ENCODE measurements at regions not wholly inside any gene's neighbourhood (a gene's known extent, or its start where the extent isn't known, plus 50 kb on each side); places are given as distances from the start of the nearest gene placed in this dataset.

DNA sequence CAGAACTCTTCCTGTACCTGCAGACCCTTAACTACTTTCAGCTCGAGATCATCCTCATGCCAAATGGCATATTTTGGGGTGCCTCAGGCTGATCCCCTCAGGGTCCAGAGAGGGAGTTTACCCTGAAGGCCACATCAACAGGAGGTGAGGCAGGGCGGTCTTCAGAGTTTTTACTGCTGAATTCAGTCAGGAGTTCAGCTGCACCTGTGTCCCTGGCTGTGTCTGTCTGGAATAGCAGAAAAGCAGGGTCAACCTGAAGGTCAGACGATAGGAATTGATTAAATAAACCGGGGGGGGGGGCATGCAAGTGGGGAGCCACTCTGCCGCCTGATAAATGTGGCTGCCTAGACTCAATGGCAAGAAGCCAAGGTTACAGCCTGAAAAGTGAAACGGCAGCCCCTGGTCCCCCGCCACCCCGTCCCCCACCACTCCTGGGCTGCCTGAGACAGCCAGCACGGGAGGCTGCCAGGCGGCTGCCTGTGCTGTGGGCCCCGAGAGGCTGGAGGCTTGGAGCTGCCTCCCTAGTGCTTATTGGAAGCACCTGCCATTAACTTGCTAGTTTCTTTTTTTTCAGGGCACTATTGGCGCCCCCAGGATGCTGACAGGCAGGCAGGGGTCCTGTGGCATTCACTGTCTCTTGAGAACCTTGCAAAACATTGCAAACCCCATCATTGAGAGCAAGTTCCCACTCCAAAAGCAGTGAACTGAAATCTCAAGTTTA lies 182.7 kb upstream of the PPP1R26 start:
- H3K9me2 ChIP-seq (replicated peaks; ENCODE audit: insufficient read depth, low read length) = no peaks in the 10 kb centered on the region
- H3K36me3 ChIP-seq (ENCODE audit: insufficient read depth, low read length) = no peaks in the 10 kb centered on the region
- no peak overlapping the region for H2AFZ ChIP-seq (ENCODE audit: low read length)
- no peak overlapping the region for H3K4me3 ChIP-seq (ENCODE audit: low read length)
- no peak overlapping the region for H3K9ac ChIP-seq (ENCODE audit: low read length)
- H3K27me3 ChIP-seq (ENCODE audit: low read length) = no peaks in the 10 kb centered on the region
- H4K20me1 ChIP-seq (ENCODE audit: insufficient read depth, low read depth, low read length) = no peaks in the 10 kb centered on the region
- H3K4me1 ChIP-seq (ENCODE audit: low read length) = no peaks in the 10 kb centered on the region
- no peaks in the 10 kb centered on the region for H3K9me3 ChIP-seq (ENCODE audit: low read length)
- DNase-seq = no peak
- no peak overlapping the region for H3K27ac ChIP-seq (ENCODE audit: low read length)
- H3K4me2 ChIP-seq (ENCODE audit: low read depth, low read length, poor library complexity, severe bottlenecking) = no peak overlapping the region
- no peaks in the 10 kb centered on the region for H3K79me2 ChIP-seq (ENCODE audit: low read length)

DNA sequence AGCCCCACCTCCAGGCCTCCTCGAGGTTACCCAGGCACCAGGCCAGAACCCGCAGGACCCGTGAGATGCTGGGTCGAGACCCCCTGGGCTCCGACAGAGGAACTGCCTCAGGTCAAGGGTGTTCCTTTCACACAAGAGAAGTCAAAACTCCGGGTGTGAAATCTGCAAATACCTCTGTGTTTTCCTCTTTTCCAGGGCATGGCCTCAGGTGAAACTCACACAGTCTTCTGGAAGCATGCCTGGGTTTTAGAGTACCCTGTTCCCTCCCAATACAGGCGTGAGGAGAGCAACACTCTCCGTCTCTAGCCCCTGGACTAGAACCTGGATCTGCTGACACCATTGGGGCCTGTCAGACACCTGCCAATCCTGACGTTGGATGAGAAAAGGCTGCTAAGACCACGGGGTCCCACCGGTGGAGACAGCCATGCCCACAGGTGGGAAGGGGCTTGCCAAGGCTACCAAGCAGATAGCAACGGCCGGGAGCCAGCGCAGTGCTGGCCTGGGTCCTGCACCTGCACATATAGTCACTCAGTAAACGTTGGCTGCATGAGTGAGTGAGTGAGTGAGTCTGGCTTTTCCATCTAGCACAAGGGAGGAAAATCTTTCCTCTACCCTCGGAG lies 182.0 kb upstream of the PPP1R26 start:
- H3K9ac ChIP-seq (ENCODE audit: low read length) = no peak overlapping the region
- no peaks in the 10 kb centered on the region for H3K9me2 ChIP-seq (replicated peaks; ENCODE audit: insufficient read depth, low read length)
- no peaks in the 10 kb centered on the region for H4K20me1 ChIP-seq (ENCODE audit: insufficient read depth, low read depth, low read length)
- no peak overlapping the region for H3K4me2 ChIP-seq (ENCODE audit: low read depth, low read length, poor library complexity, severe bottlenecking)
- H3K4me1 ChIP-seq (ENCODE audit: low read length) = no peaks in the 10 kb centered on the region
- DNase-seq = no peak
- H3K36me3 ChIP-seq (ENCODE audit: insufficient read depth, low read length) = no peaks in the 10 kb centered on the region
- no peak overlapping the region for H2AFZ ChIP-seq (ENCODE audit: low read length)
- no peaks in the 10 kb centered on the region for H3K79me2 ChIP-seq (ENCODE audit: low read length)
- H3K27ac ChIP-seq (ENCODE audit: low read length) = no peak overlapping the region
- no peak overlapping the region for H3K4me3 ChIP-seq (ENCODE audit: low read length)
- no peaks in the 10 kb centered on the region for H3K9me3 ChIP-seq (ENCODE audit: low read length)
- H3K27me3 ChIP-seq (ENCODE audit: low read length) = no peaks in the 10 kb centered on the region

DNA sequence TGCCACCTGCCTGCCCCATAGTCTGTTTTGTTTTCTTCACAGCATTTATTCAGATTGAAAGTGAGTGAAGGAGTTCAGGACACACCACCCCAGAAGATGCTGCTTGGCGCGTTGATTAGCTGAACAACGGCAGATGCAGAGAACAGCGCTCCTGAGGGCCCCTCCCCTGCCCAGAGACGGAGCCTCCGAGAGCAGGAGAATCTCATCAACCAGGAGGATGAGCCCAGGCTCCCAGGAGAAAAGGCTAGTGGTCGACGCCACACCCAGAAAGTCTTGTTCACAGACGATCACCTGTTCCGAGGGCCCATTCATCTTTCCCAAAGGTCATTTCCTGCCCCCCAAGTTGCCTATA lies 180.4 kb upstream of the PPP1R26 start:
- Histone ChIP-seq H3K79me2 (ENCODE audit: low read length) (no peaks in the 10 kb centered on the region), H3K9me2 (replicated peaks; ENCODE audit: insufficient read depth, low read length) (no peaks in the 10 kb centered on the region), H3K4me2 (ENCODE audit: low read depth, low read length, poor library complexity, severe bottlenecking) (no peak overlapping the region), H3K27ac (ENCODE audit: low read length) (no peak overlapping the region), H3K27me3 (ENCODE audit: low read length) (no peaks in the 10 kb centered on the region), H4K20me1 (ENCODE audit: insufficient read depth, low read depth, low read length) (no peaks in the 10 kb centered on the region), H3K36me3 (ENCODE audit: insufficient read depth, low read length) (no peaks in the 10 kb centered on the region), H3K4me1 (ENCODE audit: low read length) (no peaks in the 10 kb centered on the region), H3K9me3 (ENCODE audit: low read length) (no peaks in the 10 kb centered on the region), H2AFZ (ENCODE audit: low read length) (no peak overlapping the region), H3K4me3 (ENCODE audit: low read length) (no peak overlapping the region), H3K9ac (ENCODE audit: low read length) (no peak overlapping the region)
- no peak for DNase-seq

DNA sequence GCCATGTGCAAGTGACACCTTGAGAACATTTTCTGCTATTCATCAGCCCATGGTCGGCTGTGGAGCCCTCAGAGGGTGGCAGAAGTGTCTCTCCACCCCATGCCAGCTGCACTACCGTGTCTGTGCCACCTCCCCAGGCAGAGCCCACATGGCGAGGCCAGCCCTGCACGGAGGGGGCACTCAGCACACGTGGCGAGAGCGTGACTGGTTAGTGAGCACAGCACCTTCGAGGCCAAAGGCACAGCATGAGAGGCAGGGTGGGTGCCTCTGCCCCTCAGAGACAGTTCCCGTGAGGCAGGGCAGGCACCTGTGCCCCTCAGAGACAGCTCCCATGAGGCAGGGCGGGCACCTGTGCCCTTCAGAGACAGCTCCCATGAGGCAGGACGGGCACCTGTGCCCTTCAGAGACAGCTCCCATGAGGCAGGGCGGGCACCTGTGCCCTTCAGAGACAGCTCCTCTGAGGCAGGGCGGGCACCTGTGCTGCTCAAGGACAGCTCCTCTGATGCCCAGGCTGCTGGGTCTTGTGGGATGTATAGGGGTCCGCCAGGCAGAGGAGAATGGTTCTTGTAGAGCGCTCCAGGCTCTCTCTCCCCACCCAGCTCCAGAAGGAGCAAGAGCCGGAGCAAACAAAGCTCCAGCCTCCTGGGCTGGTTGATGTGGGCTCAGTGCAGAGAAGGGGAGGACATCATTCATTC lies 179.8 kb upstream of the PPP1R26 start:
- Histone ChIP-seq H3K79me2 (ENCODE audit: low read length) (no peaks in the 10 kb centered on the region), H3K9me2 (replicated peaks; ENCODE audit: insufficient read depth, low read length) (no peaks in the 10 kb centered on the region), H3K9me3 (ENCODE audit: low read length) (no peaks in the 10 kb centered on the region), H3K36me3 (ENCODE audit: insufficient read depth, low read length) (no peaks in the 10 kb centered on the region), H3K27ac (ENCODE audit: low read length) (no peak overlapping the region), H3K9ac (ENCODE audit: low read length) (no peak overlapping the region), H3K4me1 (ENCODE audit: low read length) (no peaks in the 10 kb centered on the region), H3K4me2 (ENCODE audit: low read depth, low read length, poor library complexity, severe bottlenecking) (no peak overlapping the region), H2AFZ (ENCODE audit: low read length) (no peak overlapping the region), H3K4me3 (ENCODE audit: low read length) (no peak overlapping the region), H3K27me3 (ENCODE audit: low read length) (no peaks in the 10 kb centered on the region), H4K20me1 (ENCODE audit: insufficient read depth, low read depth, low read length) (no peaks in the 10 kb centered on the region)
- DNase-seq = no peak

DNA sequence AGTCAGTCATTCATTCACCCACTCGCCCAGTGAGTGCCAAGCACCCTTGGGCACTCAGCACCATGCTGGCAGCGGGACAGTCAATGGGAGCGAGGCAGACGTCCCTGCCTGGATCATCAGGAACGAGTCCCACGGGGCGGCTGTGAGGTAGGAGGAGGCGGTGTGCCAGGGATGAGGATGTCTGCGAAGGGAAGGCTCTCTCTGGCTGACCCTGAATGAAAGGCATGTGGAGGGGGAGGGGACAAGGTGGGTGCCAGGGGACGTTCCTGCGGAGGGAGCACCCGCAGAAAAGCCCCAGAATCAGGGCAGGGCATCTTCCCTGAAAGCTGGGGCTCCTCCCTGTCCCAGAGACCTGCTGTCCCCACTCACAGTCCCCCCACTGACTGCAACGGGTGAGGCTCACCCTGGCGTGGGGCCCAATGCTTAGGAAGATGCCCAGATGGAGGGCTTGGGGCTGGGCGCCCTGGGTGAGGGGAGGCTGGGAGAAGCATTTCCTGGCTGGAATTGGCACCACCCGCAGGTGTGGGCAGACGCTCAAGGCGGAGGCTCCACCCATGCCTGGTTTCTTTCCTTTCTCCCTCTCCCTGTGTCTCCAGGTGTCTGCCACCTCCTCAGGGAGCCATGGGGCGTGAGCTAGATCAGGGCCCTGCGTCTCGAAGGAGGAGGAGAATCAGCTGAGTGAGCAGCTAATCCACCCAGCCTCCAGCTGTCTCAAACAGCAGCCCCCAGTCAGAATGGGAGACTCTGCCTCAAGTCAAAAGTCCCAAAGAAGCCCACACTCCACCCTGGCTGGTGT lies 179.0 kb upstream of the PPP1R26 start:
- Histone ChIP-seq H4K20me1 (ENCODE audit: insufficient read depth, low read depth, low read length) (no peaks in the 10 kb centered on the region), H3K79me2 (ENCODE audit: low read length) (no peaks in the 10 kb centered on the region), H3K27me3 (ENCODE audit: low read length) (no peaks in the 10 kb centered on the region), H3K27ac (ENCODE audit: low read length) (no peak overlapping the region), H3K4me2 (ENCODE audit: low read depth, low read length, poor library complexity, severe bottlenecking) (no peak overlapping the region), H3K4me1 (ENCODE audit: low read length) (no peaks in the 10 kb centered on the region), H2AFZ (ENCODE audit: low read length) (no peak overlapping the region), H3K9me2 (replicated peaks; ENCODE audit: insufficient read depth, low read length) (no peaks in the 10 kb centered on the region), H3K36me3 (ENCODE audit: insufficient read depth, low read length) (no peaks in the 10 kb centered on the region), H3K4me3 (ENCODE audit: low read length) (no peak overlapping the region), H3K9me3 (ENCODE audit: low read length) (no peaks in the 10 kb centered on the region), H3K9ac (ENCODE audit: low read length) (no peak overlapping the region)
- DNase-seq = no peak

DNA sequence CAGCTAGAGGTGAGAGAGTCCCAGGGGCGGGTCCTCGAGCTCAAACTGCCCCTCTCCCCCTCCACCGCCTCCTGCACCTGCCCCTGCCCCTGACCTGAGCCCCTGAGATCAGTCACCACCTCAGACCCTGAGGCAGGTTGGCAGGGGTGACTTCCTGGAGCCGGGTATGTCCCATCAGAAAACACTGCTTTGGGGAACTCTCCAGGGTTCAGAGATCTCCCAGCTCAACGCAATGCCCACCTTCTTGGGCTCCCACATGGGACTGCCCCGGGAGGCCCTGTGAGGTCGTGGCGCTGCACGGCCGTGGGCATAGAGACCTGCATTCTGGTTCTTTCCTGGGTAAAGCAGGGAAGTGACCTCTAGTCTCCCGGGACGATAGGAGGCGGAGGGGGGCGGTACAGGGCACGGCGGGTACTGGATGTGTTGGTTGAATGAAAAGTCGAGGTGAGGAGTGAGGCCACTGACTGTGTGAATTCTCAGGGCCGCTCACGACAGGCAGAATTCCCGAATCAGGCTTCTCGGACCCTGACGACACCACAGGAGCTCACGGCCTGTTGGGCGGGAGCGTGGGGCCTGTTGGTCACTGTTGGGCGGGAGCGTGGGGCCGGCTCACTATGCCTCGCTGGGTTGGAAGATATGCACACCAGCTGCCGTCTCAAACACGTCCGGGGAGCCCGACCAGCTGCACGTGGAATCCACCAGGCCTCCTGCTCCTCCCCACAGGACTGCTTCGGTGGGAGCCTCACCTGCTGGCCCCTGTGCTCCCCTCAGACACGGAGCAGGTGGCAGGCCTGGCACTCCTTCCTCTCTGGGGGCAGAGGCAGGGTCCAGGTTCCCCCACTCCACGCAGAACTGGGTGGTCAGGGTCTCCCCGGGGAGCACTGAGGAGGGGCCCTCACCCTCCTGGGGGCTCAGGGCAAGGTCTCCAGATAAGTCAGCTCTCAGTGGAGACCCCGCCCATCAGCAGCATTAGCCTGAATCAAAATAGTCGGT lies 178.0 kb upstream of the PPP1R26 start:
- H3K9ac ChIP-seq (ENCODE audit: low read length) = no peak overlapping the region
- no peaks in the 10 kb centered on the region for H3K9me3 ChIP-seq (ENCODE audit: low read length)
- H3K27me3 ChIP-seq (ENCODE audit: low read length) = no peaks in the 10 kb centered on the region
- no peak overlapping the region for H3K4me2 ChIP-seq (ENCODE audit: low read depth, low read length, poor library complexity, severe bottlenecking)
- H3K79me2 ChIP-seq (ENCODE audit: low read length) = no peaks in the 10 kb centered on the region
- H3K9me2 ChIP-seq (replicated peaks; ENCODE audit: insufficient read depth, low read length) = no peaks in the 10 kb centered on the region
- no peak overlapping the region for H2AFZ ChIP-seq (ENCODE audit: low read length)
- H3K4me3 ChIP-seq (ENCODE audit: low read length) = no peak overlapping the region
- no peak for DNase-seq
- no peaks in the 10 kb centered on the region for H3K36me3 ChIP-seq (ENCODE audit: insufficient read depth, low read length)
- no peaks in the 10 kb centered on the region for H4K20me1 ChIP-seq (ENCODE audit: insufficient read depth, low read depth, low read length)
- no peaks in the 10 kb centered on the region for H3K4me1 ChIP-seq (ENCODE audit: low read length)
- no peak overlapping the region for H3K27ac ChIP-seq (ENCODE audit: low read length)

DNA sequence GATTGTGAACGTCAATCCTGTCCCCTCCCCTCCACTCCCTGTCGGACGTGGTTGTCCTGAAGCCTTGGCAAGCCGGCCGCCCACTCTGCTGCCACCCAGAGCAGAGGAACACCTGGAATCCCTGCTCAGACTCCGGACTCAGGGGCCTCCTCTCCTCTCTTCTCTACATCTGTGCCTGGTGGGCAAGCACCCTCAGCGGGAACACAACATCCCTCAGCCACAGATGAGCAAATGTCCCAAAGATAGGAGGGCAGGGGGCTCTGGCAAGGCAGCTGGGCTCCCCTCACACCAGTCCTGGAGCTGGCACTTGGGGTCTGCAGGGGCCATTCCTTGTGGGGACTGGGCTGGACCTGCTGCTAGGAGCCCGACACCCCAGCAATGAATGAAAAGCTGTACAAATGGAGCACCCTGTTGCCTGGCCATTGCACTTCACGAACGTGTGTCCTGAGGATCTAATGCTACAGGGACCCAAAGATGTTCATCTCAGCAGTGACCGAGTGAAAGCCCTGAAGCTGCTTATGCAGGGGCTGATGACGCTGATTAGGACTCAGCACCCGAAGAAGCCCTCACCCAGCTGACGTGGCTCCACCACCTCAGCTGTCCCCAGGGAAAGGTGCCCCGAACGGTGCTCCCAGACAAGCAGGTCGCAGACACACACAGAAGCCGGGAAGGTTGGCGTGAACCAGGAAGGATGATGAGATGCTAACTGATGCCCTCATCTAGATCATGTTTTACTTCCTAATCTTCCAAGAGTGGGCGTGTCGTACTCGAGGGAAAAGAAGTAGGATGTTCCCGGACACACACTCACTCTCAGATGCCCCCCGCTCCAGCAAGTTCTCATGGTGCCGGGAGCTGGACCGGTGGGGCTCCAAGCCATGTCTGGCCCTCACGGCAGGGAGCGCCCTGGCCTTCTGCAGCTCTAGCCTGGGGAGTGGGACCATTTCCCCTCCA lies 177.0 kb upstream of the PPP1R26 start:
- Histone ChIP-seq H4K20me1 (ENCODE audit: insufficient read depth, low read depth, low read length) (no peaks in the 10 kb centered on the region), H3K9ac (ENCODE audit: low read length) (no peak overlapping the region), H2AFZ (ENCODE audit: low read length) (no peak overlapping the region), H3K4me1 (ENCODE audit: low read length) (no peaks in the 10 kb centered on the region), H3K4me3 (ENCODE audit: low read length) (no peak overlapping the region), H3K9me2 (replicated peaks; ENCODE audit: insufficient read depth, low read length) (no peaks in the 10 kb centered on the region), H3K79me2 (ENCODE audit: low read length) (no peaks in the 10 kb centered on the region), H3K27me3 (ENCODE audit: low read length) (no peaks in the 10 kb centered on the region), H3K4me2 (ENCODE audit: low read depth, low read length, poor library complexity, severe bottlenecking) (no peak overlapping the region), H3K9me3 (ENCODE audit: low read length) (no peaks in the 10 kb centered on the region), H3K36me3 (ENCODE audit: insufficient read depth, low read length) (no peaks in the 10 kb centered on the region), H3K27ac (ENCODE audit: low read length) (no peak overlapping the region)
- DNase-seq = no peak

Measured in Karpas-422 (cell line).